ENCODE measurements at regions not wholly inside any gene's neighbourhood (a gene's known extent, or its start where the extent isn't known, plus 50 kb on each side); places are given as distances from the start of the nearest gene placed in this dataset.

GRCh38 chr7:82629583-82629982 is 186.0 kb upstream of the CACNA2D1 start:
- no peak for TF ChIP-seq YY1 (IDR thresholded peaks at IDR 0.05; ENCODE audit: insufficient read depth, insufficient read length)
- no peak for TF ChIP-seq ZNF274 (IDR thresholded peaks at IDR 0.05; ENCODE audit: low read depth, low read length)
- no peak for TF ChIP-seq SUZ12 (IDR thresholded peaks at IDR 0.05; ENCODE audit: extremely low read depth, insufficient read depth, insufficient read length)

Data from NT2/D1 (cell line).